HG02840 (cell line): ENCODE measurements at regions not wholly inside any gene's neighbourhood (a gene's known extent, or its start where the extent isn't known, plus 50 kb on each side); places are given as distances from the start of the nearest gene placed in this dataset.
"Not testable (repeated sequence)": the region's sequence is repeated elsewhere in the genome, so short reads cannot be mapped to it uniquely, and the experiment has no call there.

Experiments used
- ATAC-seq: cut with Tn5 transposase; IDR thresholded peaks from one replicate; pipeline ENCODE4 v1.9.1; 2021; ENCODE audit warnings: mild to moderate bottlenecking, moderate library complexity, moderate number of reproducible peaks; ENCODE audit not compliant: unreplicated experiment, low FRiP score

DNA sequence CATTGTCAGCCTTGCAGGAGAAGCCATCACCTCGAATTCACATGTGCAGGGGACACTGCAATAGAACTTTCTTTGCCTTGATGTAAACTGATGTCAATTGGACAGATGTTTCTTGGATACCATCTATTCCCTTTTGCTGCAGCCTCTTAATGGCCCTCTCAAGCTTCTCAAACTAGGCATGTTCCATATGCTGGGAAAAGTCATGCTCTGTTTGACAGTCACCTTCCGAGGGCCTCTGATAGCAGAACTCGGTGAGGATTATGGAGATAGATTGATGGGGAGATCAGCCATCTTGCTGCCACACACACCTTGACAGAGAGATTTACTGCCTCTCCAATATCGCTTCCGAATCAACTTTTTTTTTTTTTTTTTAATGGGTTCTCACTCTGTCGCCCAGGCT, 145.8 kb upstream of the NUDT4 start:
- ATAC-seq, result no peak

DNA sequence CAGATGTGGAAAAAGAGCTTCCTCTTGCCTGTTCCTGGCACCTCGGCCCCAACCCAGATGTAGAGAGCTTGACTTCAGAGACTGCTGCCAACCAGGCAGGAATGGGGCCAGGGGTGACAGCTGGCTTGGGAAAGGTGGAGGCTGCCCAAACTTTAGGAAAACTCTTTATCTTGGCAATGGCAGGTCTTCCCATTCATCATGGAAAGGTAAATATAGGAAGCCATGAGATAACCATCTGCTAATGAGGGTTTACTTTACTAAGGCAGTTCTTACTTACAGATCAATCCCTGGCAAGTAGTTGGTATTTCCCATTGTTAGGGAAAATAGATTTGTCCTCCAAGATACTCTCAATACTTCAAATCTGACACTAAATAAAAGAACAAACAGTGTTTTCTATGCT, 143.1 kb upstream of the NUDT4 start:
- ATAC-seq, result no peak

DNA sequence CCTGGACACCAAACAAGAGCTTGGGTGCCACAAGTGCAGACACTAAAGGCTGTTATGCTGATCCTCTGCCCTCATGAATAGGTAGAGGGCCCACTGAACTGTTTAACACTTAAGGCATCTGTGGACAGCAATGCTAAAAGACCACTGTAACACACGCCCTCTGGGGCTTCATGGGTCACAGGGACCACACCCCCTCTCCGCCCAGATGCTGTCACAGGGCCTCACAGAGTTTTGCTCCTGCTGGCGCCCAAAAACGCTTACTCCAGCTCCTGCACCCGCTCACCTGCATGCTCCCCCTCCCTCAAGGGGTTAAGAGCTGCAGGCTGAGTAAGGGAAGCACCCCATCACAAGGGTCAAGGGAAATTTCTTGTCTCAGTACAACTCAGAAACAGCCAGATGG, 141.8 kb upstream of the NUDT4 start:
- ATAC-seq, result no peak

DNA sequence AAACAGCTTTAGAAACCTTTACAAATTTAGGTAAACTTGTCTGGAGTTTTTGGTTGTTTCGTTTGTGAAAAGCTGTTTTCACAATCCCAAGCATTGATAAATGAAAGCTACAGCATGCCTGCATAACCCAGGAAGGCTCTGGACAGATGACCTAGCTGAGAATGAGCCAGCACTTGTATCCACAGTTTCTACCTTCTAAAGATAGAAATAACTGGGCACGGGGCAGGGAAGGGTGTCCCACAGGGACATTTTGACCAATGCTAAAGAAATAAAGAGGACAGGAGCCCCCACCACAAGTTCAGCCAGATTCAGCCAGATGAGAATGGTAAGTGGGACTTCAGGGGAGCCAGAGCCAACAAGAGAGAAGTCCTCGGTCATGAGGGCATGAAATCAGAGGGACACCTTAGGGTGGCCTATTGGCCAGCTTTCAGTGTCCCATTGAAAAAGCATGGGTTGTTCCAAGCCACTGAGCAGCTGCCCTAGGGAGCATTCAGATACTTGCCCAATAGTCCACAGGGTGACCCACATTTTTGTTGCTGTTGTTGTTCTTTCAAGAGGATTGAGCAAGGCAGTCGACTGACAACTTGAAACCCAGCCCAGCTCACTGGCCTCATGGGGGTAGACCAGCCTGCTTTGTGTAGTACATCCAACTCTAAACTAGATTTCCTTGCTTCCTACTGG, 140.3 kb upstream of the NUDT4 start:
- no peak for ATAC-seq

DNA sequence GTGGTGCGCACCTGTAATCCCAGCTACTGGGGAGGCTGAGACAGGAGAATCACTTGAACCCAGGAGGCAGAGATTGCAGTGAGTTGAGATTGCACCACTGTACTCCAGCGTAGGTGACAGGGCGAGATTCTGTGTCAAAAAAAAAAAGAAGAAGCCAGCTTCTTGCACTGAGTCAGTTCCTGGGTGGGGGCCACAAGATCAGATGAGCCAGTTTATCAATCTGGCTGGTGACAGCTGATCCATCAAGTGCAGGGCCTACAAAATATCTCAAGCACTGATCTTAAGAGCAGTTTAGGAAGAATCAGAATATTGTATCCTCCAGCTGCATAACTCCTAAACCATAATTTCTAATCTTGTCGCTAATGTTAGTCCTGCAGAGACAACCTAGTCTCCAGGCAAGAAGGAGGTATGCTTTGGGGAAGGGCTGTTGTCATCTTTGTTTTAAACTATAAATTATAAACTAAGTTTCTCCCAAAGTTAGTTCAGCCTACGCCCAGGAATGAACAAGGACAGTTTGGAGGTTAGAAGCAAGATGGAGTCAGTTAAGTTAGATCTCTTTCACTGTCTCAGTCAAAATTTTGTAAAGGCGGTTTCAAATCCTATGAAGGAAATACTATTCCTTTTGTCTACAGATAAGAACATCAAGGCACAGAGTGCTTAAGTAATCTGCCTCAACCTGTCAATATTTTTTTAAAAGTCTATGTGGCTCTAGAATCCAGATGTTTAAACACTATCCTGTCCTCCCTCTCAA, 139.0 kb upstream of the NUDT4 start:
- not testable (repeated sequence) for ATAC-seq

DNA sequence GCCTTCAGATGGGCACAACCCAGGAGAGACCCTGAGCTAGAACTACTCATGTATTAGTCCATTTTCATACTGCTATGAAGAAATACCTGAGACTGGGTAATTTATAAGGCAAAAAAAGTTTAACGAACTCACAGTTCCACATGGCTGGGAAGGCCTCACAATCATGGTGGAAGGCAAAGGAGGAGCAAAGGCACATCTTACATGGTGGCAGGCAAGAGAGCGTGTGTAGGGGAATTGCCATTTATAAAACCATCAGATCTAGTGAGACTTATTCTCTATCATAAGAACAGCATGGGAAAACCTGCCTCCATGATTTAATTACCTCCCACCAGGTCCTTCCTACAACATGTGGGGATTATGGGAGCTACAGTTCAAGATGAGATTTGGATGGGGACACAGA, 137.9 kb upstream of the NUDT4 start:
- ATAC-seq, result not testable (repeated sequence)

DNA sequence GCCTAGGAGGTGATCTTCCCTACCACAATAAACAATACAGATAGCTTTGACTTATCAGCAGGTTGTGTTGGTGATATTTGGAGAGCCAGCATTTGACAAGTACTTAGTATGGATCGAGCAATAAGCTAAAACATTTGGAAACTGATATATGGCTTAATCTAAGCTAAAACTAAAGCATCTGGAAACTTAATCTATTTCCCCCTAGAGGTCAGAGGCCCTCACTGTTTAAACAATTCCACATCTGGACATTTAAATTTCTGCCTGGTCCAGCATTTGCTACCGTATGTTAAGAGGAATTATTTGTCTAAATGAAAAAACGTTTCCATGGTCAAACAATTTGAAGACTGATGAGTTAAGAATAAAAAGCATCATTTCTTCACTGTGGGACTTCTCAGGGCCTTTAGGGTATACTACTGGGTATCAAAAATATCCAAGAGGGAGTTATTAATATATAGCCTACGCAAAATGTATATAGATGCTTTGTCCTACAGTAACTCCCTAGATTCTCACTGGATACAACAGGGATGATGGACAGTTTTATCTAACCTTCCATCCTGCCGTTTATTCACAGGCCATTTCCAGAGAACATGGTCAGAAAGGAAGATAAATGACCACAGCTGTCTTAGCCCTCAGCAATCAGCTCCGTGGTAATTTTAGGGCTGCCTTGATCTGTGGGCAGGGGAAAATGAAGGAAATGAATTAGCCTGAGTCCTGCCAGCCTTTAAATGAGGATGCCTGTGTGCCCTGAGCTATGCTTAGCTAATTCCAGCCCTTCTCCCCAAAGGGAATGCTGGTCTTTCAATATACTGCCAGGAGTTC, 135.4 kb upstream of the NUDT4 start:
- no peak for ATAC-seq

DNA sequence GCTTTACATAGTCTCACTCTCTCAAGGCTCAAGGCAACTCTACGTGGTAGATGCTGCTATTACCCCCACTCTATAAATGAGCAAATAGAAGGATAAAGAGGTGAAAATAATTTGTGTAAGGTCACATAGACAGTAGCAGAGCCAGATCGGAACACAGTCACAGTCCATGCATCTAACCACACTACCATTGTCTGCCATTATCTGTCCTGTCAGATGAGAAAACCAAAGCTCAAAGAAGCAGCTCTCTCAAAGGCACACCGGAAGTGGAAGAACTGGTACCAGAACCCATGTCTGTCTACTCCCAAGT, 134.4 kb upstream of the NUDT4 start:
- ATAC-seq, result no peak

DNA sequence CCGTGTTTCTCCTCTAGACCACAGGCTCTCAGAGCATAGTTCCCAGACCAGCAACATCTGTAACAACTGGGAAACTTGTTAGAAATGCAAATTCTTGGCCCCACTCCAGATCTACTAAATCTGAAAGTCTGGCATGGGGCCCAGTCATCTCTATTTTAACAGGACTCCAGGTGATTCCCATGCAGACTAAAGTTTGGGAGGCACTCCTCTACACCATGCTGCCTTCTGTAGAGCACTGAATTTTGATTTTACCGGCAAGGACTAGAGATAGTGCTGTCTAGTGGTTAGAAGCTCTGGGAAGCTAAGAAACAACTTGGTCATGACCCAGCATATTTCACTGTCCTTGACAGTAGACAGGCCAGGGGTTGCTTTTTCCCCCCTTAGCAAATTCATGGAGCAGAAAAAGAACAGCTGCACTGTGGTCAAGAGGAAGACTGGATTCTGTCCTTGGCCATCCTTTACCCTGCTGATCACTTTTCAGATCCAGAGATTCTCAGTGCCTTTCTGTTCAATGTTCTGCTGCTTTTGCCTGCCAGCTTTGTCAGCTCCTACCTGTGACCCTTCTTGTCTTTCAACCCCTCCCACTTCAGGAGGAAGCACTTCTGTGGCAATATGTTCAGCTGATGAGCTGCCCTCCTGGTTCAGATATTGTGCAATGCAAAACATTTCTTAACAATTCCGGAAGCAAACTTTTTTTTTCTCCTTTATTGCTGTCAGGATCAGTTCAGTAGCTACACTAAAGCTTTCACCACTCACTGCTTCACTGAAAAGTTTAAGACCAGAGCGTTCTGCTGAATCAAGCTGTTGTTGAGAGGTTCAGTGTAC, 133.8 kb upstream of the NUDT4 start:
- no peak for ATAC-seq

DNA sequence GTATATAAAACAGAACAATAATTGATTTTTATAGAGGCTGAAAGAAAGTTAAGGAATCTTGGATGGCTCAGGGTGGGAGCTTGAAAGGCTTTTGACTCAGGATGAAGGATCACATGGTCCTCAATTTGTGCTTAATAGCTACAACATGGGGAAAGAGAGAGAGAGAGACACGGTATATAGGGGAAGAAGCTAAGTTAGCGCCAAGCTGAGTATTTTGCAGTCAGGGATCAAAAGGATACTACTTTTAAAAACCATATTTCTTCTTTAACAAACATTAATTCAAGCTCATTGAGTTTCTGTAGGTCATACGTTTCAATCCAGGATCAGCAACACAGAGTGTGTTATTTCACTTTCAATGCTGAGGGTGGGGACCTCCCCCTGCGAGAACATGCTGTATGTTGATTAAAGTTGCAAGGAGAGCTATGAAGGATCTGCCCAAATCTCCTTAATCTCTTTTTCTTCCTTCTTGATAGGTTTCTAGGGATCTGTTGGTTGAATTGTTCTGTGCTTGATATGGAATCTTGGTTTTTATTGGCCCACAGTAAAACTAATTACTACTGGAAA, 133.1 kb upstream of the NUDT4 start:
- ATAC-seq, result no peak

DNA sequence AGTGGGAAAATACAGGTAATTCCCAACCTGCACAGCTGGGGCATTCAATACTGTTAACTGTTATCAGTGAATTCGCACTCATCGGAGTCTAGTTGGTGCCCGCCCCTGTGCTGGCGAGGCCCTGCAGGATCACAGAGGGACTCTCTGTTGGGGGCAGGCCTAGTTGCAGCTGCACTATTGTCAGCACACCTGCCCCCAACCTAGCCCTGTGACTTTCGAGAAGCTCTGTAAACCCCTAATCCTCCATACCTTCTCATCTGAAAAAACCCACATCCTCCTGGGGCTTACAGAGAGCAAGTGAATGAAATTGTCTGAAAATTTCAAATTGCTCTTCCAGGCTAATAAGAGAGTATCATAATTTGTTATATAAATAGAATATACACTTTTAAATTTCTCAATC, 132.2 kb upstream of the NUDT4 start:
- no peak for ATAC-seq

DNA sequence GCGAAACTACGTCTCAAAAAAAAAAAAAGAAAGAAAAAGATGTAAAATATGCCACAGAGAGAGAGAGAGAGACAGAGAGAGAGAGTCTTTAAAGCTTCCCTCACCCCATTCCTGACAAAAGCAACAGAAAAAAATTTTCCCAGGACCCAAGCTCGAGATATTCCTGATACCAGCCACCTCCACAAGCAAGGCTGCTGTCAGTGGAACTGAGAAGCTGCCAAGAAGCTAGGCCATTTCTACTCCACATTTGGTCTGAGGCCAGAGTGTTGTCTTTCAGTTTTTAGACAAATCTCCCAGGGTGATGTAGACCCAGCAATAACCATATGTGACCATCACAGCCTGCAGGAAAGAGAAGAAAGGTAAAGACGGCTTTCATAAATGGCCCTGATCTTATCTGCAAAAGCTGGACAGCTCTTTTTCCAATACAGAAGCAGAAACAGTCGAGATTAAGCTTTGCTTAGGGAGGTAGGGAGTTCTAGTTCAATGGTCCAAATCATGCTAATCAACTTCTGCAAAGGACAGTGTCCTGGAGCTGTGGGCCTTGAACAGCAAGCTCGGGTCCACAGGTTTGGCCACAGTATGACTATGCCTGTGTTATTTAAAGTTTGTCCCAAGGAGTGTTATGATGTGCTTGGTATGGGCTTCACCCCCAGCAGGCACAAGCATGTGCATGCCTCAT, 130.3 kb upstream of the NUDT4 start:
- ATAC-seq, result no peak

DNA sequence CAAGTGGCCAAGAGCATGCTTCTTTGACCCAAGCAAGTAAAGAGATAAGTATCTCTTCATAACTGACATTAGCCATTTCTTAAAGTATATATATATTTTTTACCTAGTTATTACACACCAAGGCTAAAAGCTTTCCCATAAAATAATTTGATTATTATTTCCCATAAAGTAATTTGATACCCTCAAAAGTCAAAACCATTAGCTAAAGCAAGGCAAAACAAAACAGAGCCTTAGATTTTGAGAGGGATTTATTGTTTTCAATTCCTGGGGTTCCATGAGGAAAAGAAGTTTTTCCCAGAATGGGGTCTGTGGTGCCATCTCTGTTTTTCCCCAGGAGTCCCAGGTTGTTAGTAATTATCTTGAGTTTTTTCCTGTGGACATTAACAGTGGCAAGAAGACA, 125.5 kb upstream of the NUDT4 start:
- no peak for ATAC-seq

DNA sequence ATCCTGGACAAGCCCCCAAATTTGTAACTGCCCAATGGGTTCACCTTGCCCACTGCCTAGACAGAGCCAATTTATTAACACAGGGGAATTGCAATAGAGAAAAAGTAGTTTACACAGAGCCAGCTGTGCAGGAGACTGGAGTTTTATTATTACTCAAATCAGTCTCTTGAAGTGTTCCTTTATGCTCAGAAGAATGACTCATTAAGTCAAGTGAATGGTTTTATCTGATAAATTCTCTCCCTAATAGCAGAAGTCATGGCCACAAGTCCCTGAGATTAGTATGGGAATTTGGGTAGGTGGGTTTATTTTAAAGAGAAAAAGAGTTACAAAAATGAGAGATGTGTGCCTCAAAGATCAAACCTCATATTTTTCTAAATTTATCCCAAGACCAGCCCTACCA, 122.8 kb upstream of the NUDT4 start:
- no peak for ATAC-seq

DNA sequence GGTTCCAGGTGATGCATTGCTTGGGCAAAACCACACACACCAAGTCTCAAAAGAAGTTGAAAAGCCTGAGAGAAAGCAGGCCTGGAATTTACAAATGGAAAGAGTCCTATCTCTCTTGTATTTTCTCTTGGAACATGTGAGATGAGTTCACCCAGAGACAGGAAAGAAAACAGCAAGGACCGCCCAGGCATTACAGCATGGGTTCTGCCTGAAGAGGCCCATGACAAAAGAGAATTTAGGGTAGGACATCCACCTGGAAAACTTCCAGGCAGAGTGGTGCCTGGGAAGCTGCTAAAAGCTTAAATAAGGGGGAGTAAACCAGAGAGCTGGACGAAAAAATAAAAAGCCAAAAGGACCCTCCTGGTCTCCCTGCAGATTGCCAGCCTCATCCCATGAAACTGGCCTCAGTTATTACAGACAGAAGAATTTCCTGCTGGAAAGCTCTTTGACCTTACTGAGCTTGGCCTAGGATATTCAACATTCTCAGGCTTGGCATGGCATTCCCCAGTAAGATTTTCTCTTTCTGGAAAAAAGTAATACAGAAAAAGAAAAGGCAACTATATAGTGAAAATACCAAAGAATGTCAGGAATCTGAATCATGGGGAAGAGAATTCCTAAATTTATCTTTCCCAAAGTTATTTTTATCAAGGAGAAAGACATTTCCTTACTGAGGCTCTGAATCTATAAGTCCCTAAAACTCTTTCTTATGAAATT, 121.3 kb upstream of the NUDT4 start:
- ATAC-seq, result no peak

DNA sequence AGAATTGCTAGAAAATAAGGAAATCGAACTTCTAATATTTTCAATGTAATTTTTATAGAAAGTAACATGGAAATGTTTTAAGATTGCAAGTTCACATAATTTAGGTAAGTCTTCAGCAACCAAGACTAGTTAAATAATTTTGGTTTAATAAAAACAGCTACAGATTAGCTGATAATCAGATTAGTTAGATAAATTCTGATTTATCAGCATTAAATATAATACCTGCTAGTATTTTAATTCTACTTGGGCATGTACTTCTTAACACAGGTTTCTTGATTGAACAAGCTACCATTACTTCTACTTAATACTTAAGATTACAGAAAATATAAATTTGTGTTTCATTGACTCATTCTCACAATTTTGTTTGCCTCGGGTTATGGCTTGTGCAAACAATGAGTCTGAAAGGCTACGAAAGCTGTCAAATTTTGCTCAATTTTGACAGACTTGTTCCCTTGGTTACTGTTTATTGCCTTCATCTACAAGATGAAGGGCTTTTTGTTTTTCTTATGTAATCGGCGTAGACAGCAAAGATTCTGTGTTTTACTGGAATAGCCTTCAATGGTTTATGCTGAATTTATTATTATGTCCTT, 116.1 kb upstream of the NUDT4 start:
- ATAC-seq, result no peak

DNA sequence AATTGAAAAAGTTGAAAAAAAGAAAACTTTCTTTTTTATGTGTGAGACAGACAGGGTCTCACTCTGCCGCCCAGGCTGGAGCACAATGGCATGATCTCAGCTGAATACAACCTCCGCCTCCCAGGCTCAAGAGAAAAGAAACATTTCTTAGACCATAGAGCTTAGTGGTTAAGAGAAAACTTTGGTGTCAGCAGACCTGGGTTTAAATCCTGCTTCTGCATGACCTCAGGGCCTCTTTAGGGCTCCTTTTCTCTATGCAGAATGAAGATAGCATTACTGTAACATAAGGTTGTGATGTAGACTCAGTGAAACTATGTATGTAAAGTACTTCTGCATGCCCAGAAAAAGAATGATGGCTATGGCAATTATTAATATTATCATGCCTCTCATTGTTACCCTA, 104.7 kb upstream of the NUDT4 start:
- ATAC-seq, result no peak

DNA sequence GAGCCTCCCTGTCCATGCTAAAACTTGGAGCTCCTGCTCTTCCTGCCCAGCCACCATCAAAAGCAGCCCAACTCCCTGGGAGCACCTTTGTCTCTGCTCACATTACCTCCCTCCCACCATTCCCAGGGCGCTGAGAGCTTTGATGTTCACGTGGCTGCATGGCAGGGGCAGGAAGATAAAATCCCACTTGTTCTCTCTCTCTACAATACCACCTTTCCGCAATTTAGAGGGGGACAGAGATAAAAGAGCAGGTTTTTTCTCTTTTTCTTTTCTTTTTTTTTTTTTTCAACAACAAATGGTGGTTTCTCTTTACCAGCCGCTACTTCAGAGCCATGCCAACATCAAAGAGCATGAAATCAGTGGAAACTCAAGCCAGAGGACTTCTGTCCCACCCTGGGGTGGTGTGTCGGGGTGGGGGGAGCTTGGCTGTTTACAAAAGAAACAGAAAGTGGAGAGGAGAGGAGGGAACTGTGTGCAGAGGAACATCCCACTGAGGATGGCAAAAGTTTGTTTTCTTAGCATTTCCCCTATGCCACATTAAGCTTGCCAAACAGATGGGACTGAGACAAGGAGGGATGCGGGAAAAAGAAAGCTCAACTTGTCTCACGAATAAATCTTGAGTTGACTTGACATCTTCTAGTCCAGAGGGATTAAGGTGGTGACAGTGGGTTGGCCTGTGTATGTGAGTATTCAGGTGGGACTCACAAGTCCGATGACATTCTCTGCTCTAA, 103.7 kb upstream of the NUDT4 start:
- no peak for ATAC-seq
